A549 (cell line): ENCODE measurements at regions not wholly inside any gene's neighbourhood (a gene's known extent, or its start where the extent isn't known, plus 50 kb on each side); places are given as distances from the start of the nearest gene placed in this dataset.
A peak's percentile ranks its signal among the peaks of the same experiment; 100 is the strongest.

ENCODE experiments used
- ATAC-seq, 2 experiments: fragments of 200-7000 bp in 1 of 2; fragments of >200 bp in 1 of 2; cut with Nextera tagmentation in 1 of 2; cut with Tn5 transposase in 1 of 2; 3 replicates each; pipeline versions ENCODE4 v1.8.0 to v1.9.1; 2018 to 2020; ENCODE audit warnings: mild to moderate bottlenecking in 1 of 2, moderate library complexity in 1 of 2
- CTCF ChIA-PET: fragments of 300-600 bp; sonication (Branson Sonifier 250); formaldehyde crosslinking; extraction: SDS; loops from one replicate; lab custom pipeline; 2021; ENCODE audit warnings: antibody characterized with exemption, inconsistent platforms; lab: Yijun Ruan, JAX
- POLR2A ChIA-PET: fragments of 350-600 bp; formaldehyde crosslinking; extraction: SDS; loops from one replicate; lab custom pipeline; 2021; ENCODE audit warnings: antibody characterized with exemption, inconsistent platforms; lab: Yijun Ruan, JAX
- DNase-seq, 2 experiments: peaks; one replicate each; pipeline versions ENCODE4 v3.0.0 to v3.0.0-alpha.2; 2011 to 2016; ENCODE audit warnings: low read depth in 1 of 2, low spot score in 1 of 2
- FAIRE-seq: peaks from 2 replicates; lab custom pipeline; 2011; peaks lifted over from hg19 to GRCh38; lab: Jason Lieb, UNC
- H3K27ac ChIP-seq, 2 experiments: fragments of >200 bp; sonication (Bioruptor Twin); formaldehyde crosslinking; 3 replicates each; pipeline ENCODE4 v1.5.1; 2016 to 2017
- H3K4me1 ChIP-seq: fragments of >200 bp; sonication (Bioruptor Twin); formaldehyde crosslinking; 3 replicates; pipeline ENCODE4 v1.6.1; 2016
- H3K4me2 ChIP-seq: fragments of >200 bp; sonication (Bioruptor Twin); formaldehyde crosslinking; 3 replicates; pipeline ENCODE4 v1.6.1; 2016
- H3K4me3 ChIP-seq: fragments of >200 bp; sonication (Bioruptor Twin); formaldehyde crosslinking; 3 replicates; pipeline ENCODE4 v1.5.1; 2016
- H3K9me3 ChIP-seq: fragments of >200 bp; sonication (Bioruptor Twin); formaldehyde crosslinking; 3 replicates; pipeline ENCODE4 v1.6.1; 2016
- ESRRA ChIP-seq: fragments of 150-350 bp; IDR thresholded peaks from 2 replicates; pipeline ENCODE4 v1.6.1; 2014; ENCODE audit warnings: mild to moderate bottlenecking, low read length, borderline replicate concordance
- HOXA7 ChIP-seq: fragments of 250-450 bp; sonication (Bioruptor Pico); IDR thresholded peaks from 2 replicates; pipeline ENCODE4 v1.5.0; 2020; ENCODE audit warnings: mild to moderate bottlenecking, moderate library complexity
- HOXB13 ChIP-seq: fragments of 250-450 bp; sonication (Bioruptor Pico); IDR thresholded peaks from 2 replicates; pipeline ENCODE4 v1.5.0; 2020; ENCODE audit warnings: low read depth, mild to moderate bottlenecking, moderate library complexity
- KDM1A ChIP-seq: fragments of 200-600 bp; sonication (generic); IDR thresholded peaks from 2 replicates; pipeline ENCODE4 v1.6.1; 2016; ENCODE audit warnings: low read depth, mild to moderate bottlenecking
- KDM5A ChIP-seq: fragments of 200-600 bp; sonication (generic); IDR thresholded peaks from 2 replicates; pipeline ENCODE4 v1.6.1; 2016; ENCODE audit warnings: antibody characterized with exemption, mild to moderate bottlenecking
- MAFK ChIP-seq: fragments of 450-650 bp; IDR thresholded peaks from 2 replicates; pipeline ENCODE4 v1.6.1; 2014; ENCODE audit not compliant: partially characterized antibody
- MAZ ChIP-seq: fragments of 150-350 bp; IDR thresholded peaks from 2 replicates; pipeline ENCODE4 v1.6.1; 2014; ENCODE audit warnings: antibody characterized with exemption, low read depth, low read length, borderline replicate concordance
- PHF8 ChIP-seq: fragments of 200-600 bp; sonication (generic); IDR thresholded peaks from 2 replicates; pipeline ENCODE4 v1.6.1; 2016; ENCODE audit warnings: low read depth, mild to moderate bottlenecking, antibody characterized with exemption, moderate library complexity, borderline replicate concordance
- RAD21 ChIP-seq, 2 experiments: fragments of >200 bp in 1 of 2; sonication (Bioruptor Twin) in 1 of 2; formaldehyde crosslinking in 1 of 2; IDR thresholded peaks in 1 of 2; conservative IDR thresholded peaks in 1 of 2; 2 replicates in 1 of 2; 3 replicates in 1 of 2; pipeline ENCODE4 v1.6.1; 2012 to 2018; ENCODE audit warnings: inconsistent platforms in 1 of 2
- RCOR1 ChIP-seq: fragments of 150-350 bp; IDR thresholded peaks from 2 replicates; pipeline ENCODE4 v1.6.1; 2014; ENCODE audit warnings: antibody characterized with exemption, low read length, low read depth
- RNF2 ChIP-seq: fragments of 200-600 bp; sonication (generic); IDR thresholded peaks from 2 replicates; pipeline ENCODE4 v1.6.1; 2016; ENCODE audit warnings: low read depth, mild to moderate bottlenecking, antibody characterized with exemption, moderate library complexity, borderline replicate concordance
- SMC3 ChIP-seq: fragments of >200 bp; sonication (Bioruptor Twin); formaldehyde crosslinking; IDR thresholded peaks from 3 replicates; pipeline ENCODE4 v1.6.1; 2018; ENCODE audit warnings: inconsistent platforms
- SREBF2 ChIP-seq: fragments of 450-650 bp; IDR thresholded peaks from 2 replicates; pipeline ENCODE4 v1.6.1; 2014; ENCODE audit warnings: mild to moderate bottlenecking, moderate library complexity
- TFCP2L1 ChIP-seq: fragments of 250-450 bp; sonication (Bioruptor Pico); IDR thresholded peaks from 2 replicates; pipeline ENCODE4 v1.5.0; 2021; ENCODE audit warnings: mild to moderate bottlenecking
- ZNF302 ChIP-seq: fragments of 250-450 bp; sonication (Bioruptor Pico); IDR thresholded peaks from 2 replicates; pipeline ENCODE4 v1.9.0; 2021; ENCODE audit warnings: inconsistent platforms, mild to moderate bottlenecking, moderate library complexity
- WGBS: methylation state at CpG from one replicate; pipeline ENCODE4 v1.1.6; 2017; ENCODE audit errors: missing lambda C conversion rate; 5-methylcytosine and 5-hydroxymethylcytosine counted together
- TF ChIP-seq, protein P1 (sequence below): IDR thresholded peaks from 2 replicates; pipeline ENCODE4 v1.6.1; 2012
- TF ChIP-seq, protein P2 (sequence below): fragments of 250-450 bp; sonication (Bioruptor Pico); IDR thresholded peaks from 2 replicates; pipeline ENCODE4 v1.5.0; 2020; ENCODE audit warnings: low read depth, mild to moderate bottlenecking, moderate library complexity
- TF ChIP-seq, protein P3 (sequence below): fragments of 450-650 bp; IDR thresholded peaks from 2 replicates; pipeline ENCODE4 v1.6.1; 2014; ENCODE audit warnings: antibody characterized with exemption
- TF ChIP-seq, protein P4 (sequence below): fragments of >200 bp; sonication (Bioruptor Twin); formaldehyde crosslinking; IDR thresholded peaks from 3 replicates; pipeline ENCODE4 v1.5.1; 2016

DNA sequence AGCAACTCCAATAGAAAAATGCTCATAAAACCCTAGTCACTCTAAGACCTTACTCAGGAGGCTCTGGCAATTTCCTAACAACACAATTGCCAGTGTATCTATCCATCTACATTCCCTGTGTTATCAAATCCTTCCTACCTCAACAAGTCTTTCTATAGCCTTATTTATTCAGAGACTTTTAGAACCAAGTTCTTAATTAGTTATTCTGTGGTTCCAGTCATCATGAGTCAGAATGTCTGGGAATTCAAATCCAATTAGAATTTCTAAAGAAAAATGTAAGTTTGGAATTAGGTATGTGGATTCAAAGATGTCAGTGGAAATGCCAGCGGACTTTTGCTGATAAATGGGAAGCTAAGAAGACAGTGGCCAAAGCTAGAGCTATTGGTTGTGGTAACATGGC is 302.6 kb upstream of the C1orf87 start:
- ChIA-PET CTCF (no interaction called here), POLR2A (no interaction called here)
- no peak for ATAC-seq
- TF ChIP-seq SMC3 (no peak), HOXB13 (CRISPR knock-in tag) (no peak), TFCP2L1 (no peak), RNF2 (no peak), RAD21 (conservative IDR thresholded peaks at IDR 0.05 in 1 of 2, IDR thresholded peaks at IDR 0.05 in 1 of 2) (no peak), ZNF302 (no peak), MAZ (no peak), PHF8 (no peak)
- TF ChIP-seq, protein P1, sequence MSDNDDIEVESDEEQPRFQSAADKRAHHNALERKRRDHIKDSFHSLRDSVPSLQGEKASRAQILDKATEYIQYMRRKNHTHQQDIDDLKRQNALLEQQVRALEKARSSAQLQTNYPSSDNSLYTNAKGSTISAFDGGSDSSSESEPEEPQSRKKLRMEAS, result no peak
- TF ChIP-seq, protein P2, sequence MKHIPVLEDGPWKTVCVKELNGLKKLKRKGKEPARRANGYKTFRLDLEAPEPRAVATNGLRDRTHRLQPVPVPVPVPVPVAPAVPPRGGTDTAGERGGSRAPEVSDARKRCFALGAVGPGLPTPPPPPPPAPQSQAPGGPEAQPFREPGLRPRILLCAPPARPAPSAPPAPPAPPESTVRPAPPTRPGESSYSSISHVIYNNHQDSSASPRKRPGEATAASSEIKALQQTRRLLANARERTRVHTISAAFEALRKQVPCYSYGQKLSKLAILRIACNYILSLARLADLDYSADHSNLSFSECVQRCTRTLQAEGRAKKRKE, result no peak
- Histone ChIP-seq H3K4me1 (no peaks in the 10 kb centered on the region), H3K9me3 (no peaks in the 10 kb centered on the region), H3K27ac (no peak overlapping the region), H3K4me2 (no peak overlapping the region), H3K4me3 (no peak overlapping the region)
- FAIRE-seq, result no peak
- WGBS, result 0% methylated on average over 1 of the region's 1 CpG
- DNase-seq, result no peak

DNA sequence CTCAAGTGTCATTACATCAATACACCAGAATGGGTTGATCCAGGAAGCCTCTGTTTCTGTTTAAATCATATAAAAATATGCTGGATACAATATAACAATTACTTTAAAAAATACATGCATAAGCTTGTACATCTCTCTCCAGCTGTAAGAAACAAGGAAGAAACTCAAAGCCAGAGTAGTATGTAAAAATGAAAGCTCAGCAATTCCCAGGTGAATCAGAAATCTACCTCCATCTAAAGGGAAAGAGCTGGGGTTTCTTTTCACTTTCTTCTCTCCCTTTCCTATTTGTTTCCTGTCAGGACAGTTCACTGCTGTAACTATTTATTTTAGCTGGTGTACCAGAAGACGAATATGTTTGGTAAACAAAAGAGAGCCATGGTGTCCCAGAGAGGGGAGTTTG is 301.0 kb upstream of the C1orf87 start:
- POLR2A ChIA-PET, result no interaction called here
- no peak overlapping the region for H3K27ac ChIP-seq
- TF ChIP-seq RCOR1 (no peak), MAFK (peak; percentile 30)
- TF ChIP-seq, all 56 proteins: peak for 1
- Histone ChIP-seq H3K4me2 (no peak overlapping the region), H3K4me3 (no peak overlapping the region), H3K9me3 (no peaks in the 10 kb centered on the region), H3K4me1 (no peaks in the 10 kb centered on the region)
- WGBS, result 4% methylated on average over 1 of the region's 1 CpG
- DNase-seq (no peak), FAIRE-seq (no peak), ATAC-seq (no peak)
- CTCF ChIA-PET, result interaction anchor here (0.6 kb wide), 1 partner anchor 64 kb away, joined by 3 read pairs; no protein-coding TSS in a partner anchor

DNA sequence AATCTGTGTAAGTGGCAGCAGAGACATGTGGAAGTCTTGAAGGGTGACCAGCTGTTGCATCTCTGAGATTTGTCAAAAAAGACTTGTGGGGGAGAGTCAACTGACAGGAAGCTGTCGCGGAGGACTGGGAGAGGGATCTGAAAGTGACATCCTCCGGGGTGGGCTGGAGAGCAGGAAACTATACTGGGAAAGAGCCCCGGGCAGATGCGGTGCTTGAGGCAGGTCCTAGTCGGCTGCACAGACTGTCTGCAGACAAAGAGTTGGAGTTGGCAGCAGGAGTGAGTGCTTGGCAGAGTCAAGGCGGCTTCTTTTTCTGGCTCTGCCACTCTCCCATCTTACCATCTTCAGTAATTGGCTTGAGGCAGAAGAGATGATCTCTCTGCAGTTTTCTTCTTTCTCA is 294.0 kb upstream of the C1orf87 start:
- WGBS, result 45% methylated on average over 7 of the region's 7 CpGs
- H3K9me3 ChIP-seq, result no peaks in the 10 kb centered on the region
- POLR2A ChIA-PET, result no interaction called here
- TF ChIP-seq KDM5A (no peak), HOXA7 (no peak), SMC3 (no peak), SREBF2 (no peak), MAZ (no peak), RNF2 (no peak), ESRRA (no peak), KDM1A (no peak), HOXB13 (CRISPR knock-in tag) (no peak)
- TF ChIP-seq, protein P2, result no peak
- TF ChIP-seq, protein P3, sequence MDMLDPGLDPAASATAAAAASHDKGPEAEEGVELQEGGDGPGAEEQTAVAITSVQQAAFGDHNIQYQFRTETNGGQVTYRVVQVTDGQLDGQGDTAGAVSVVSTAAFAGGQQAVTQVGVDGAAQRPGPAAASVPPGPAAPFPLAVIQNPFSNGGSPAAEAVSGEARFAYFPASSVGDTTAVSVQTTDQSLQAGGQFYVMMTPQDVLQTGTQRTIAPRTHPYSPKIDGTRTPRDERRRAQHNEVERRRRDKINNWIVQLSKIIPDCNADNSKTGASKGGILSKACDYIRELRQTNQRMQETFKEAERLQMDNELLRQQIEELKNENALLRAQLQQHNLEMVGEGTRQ, result no peak
- TF ChIP-seq, protein P4, sequence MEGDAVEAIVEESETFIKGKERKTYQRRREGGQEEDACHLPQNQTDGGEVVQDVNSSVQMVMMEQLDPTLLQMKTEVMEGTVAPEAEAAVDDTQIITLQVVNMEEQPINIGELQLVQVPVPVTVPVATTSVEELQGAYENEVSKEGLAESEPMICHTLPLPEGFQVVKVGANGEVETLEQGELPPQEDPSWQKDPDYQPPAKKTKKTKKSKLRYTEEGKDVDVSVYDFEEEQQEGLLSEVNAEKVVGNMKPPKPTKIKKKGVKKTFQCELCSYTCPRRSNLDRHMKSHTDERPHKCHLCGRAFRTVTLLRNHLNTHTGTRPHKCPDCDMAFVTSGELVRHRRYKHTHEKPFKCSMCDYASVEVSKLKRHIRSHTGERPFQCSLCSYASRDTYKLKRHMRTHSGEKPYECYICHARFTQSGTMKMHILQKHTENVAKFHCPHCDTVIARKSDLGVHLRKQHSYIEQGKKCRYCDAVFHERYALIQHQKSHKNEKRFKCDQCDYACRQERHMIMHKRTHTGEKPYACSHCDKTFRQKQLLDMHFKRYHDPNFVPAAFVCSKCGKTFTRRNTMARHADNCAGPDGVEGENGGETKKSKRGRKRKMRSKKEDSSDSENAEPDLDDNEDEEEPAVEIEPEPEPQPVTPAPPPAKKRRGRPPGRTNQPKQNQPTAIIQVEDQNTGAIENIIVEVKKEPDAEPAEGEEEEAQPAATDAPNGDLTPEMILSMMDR, result no peak
- TF ChIP-seq, all 56 proteins: peak for 0
- Histone ChIP-seq H3K27ac (no peak overlapping the region), H3K4me3 (no peak overlapping the region), H3K4me1 (no peaks in the 10 kb centered on the region), H3K4me2 (no peak overlapping the region)
- CTCF ChIA-PET, result no interaction called here
- ATAC-seq (no peak), FAIRE-seq (no peak), DNase-seq (no peak)
